Glomerular visceral epithelial cell (primary cell): ENCODE measurements at regions not wholly inside any gene's neighbourhood (a gene's known extent, or its start where the extent isn't known, plus 50 kb on each side); places are given as distances from the start of the nearest gene placed in this dataset.
A peak's percentile ranks its signal among the peaks of the same experiment; 100 is the strongest.
"Not testable (repeated sequence)": the region's sequence is repeated elsewhere in the genome, so short reads cannot be mapped to it uniquely, and the experiment has no call there.

Experiments
- DNase-seq: peaks from one replicate; pipeline ENCODE4 v3.0.0-alpha.2; 2016; ENCODE audit errors: extremely low spot score

DNA sequence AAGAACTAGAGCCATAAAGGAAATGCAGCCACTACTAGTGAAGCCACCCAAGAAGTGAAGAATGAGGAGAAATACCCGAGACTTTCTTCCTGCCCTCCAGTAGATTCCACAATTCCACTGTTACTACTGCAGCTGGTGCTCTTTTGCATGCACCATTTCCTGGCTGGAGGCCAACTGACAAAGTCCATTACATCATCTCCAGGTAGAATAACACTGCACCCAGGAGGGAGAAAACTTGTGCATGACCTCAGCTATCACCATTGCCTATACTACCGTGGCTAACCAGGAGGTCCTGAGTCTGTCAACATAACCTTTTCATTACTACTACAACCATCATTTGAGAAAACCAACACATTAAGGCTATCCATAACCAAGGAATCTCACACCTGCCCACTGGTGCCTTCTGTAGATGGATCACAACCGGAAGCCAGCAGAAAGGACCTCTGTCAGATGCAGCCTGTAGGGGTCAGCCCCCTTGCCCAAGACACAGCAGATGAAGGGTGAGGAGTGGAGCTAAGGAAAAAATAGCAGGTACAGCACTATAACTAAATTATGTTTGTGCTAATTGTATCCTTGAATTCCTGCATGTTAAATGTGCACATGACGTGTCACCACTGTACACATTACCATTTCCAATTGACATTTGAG is 200.8 kb upstream of the C2CD4B start:
- DNase-seq: peak; percentile 70

DNA sequence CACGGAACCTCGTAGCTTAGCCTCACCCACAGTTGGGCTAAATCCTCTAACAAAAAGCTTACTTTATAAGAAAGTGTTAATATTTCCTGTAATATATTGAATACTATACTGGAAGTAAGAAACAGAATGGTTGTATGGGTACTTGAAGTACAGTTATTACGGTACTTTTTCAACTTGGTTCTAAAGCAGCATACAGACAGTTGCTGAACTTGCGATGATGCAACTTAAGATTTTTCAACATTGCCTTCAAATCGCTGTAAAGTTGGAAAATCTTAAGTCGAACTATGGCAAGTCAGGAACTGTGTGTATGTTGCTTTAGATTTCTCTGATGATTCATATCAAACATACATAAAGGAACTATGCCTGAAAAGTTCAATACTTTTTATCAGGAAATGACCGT is 204.4 kb upstream of the C2CD4B start:
- no peak for DNase-seq

DNA sequence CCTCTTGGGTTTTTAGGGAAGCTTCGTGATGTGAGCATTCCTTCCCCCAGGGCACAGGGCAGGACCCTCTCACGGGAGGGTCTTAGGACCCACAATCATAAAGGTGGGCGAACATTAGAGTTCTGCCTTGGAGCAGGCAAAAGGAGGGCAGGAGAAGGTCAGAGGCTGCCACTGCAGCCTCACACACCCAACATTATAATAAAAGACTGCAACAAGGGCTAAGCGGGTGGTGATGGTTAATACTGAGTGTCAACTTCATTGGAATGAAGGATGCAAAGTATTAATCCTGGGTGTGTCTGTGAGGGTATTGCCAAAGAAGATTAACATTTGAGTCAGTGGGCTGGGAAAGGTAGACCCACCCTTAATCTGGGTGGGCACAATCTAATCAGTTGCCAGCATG is 206.6 kb upstream of the C2CD4B start:
- DNase-seq: not testable (repeated sequence)

DNA sequence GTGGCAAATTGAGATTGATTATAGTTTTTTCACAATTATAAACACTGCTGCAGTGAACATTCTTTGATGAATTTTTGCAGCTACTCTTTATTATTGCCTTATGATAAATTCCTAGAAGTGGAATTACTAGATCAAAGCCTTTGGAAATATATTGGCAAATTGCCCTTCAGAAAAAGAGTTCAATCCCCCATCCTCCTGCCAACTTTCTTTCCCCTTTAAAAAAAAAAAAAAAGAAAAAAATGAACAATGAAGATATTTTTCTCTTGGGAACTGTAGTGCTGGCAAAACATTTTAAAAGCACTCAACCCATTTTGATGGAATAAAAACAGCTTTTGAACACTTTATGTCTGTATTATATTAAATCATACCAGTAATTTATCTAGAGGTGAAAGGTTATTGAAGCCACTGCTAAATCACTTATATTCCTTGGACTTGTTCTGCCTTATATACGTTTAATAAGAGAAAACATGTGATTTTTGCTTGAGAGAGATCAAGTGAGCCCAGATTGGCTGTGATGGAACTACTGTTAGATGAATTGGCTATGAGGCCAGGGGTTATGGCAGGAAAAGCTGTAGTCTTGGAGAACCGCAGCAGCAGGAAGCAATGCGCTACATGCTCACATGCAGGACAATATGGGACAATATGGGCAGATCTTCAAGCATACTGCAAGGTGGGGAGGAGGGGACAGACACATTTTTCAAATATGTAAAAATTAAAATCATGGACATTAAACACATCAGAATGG is 212.8 kb upstream of the C2CD4B start:
- DNase-seq: no peak

DNA sequence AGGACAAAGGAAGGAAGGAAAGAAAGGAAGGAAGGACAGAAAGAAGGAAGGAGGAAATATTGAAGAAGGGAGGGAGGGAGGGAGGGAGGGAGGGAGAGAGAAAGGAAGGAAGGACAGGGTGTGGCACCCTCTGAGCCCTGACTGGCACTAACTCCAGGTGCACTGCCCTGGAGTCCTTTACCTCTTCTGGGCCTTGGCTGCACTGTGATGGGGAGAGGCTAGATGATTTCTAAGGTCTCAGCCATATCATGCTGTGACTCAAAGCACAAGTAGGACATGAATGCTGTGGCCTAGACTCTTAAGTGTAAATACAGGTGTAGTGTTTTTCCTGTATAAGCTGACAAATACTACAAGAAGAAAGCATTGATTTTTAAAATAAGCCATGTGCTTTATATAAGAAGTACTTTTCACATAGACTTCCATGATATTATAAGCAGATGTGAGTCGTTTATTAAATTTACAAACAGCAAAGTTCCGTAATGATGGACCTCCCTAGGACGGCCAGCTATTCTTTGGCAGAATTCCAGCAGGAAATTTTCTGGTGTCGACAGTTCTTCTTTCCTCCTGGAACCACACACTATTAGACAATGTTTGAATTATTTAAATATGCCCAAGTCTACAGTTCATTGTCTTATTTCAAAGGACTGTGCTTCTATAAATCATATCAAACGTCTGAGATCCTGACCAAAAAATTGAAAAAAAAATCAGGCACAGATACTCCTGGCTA is 213.8 kb upstream of the C2CD4B start:
- no peak for DNase-seq

DNA sequence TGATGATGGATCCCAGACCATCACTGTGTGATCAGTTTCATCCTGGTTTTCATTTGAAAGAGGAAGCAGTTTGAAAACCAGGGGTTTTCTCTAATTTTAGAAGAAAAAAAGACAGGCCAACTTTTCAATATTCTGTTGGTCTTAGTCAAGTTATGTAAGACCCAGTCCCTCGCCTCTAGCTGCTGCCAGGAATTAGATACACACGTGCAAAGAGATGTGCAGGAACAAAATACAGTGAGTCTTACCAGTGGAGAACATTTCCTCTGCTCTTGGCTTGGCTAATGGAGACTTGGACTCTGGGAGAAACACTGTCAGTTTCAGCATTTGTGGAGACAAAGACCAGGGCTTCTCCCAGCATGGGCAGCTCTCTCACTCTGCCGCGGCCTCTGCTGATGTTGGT is 214.9 kb upstream of the C2CD4B start:
- no peak for DNase-seq

DNA sequence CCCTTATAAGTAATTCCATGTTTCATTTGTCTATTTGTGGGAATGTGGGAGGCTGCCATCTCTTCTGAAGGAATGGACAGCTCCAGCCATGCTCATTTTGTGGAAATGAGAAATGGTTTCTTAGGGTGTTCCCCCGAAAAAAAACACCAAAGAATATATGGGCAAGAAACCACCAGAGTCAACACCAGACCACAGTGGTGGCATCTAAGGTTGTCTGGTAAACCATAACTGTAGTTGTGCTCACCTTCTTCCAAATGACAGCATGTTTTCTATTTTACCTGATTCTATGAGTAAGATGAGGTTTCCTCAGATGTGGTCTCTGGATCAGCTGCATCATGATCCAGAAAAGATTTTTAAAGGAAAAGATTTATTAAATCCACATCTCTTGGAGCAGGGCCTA is 217.0 kb upstream of the C2CD4B start:
- no peak for DNase-seq

DNA sequence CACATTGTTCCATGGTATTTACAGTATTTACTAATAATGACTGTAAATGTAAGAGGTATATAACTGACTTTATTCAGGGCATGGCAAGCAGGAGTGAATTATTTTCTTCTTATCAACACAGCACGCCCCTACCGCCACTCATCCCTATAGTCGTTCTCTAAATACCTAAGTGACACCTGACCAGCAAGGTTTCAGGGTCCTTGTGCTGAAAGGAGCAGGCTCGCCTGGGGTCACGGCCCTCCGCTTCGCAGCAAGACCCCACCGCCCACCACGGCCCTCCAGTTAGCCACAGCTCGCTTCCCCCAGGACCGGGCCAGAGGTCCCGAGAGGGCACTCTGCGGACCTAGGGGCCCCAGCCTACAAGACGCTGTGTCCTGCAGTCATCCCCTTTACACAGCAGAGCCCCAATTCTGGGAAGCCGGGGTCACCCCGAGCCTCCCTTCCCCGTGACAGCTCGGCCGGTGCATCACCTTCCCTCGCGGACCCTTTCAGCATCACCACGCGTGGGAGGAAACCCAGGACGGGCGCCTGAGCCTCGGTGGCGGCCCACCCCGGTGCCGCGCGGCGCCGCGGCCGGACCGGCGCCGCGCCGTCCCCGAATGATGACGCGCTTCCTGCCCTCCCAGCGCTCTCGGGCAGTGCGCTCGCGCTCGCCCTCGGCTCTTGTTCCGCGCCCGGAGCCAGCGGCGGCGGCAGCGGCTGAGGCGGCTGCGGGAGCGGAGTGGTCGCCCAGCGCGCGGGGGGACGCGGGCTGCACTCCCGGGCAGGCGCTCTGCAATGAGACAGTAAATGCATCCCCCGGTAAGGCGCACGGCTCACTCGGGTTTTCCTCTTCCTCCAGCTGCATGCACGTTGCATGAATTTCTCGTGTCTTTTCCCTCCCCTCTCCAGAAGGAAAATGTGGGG is 225.1 kb upstream of the C2CD4B start, which contains the start of gene TLN2:
TSS of gene TLN2 (plus strand) at position 666 of the 906 bp plus-strand sequence.
- peak; percentile 72 for DNase-seq

DNA sequence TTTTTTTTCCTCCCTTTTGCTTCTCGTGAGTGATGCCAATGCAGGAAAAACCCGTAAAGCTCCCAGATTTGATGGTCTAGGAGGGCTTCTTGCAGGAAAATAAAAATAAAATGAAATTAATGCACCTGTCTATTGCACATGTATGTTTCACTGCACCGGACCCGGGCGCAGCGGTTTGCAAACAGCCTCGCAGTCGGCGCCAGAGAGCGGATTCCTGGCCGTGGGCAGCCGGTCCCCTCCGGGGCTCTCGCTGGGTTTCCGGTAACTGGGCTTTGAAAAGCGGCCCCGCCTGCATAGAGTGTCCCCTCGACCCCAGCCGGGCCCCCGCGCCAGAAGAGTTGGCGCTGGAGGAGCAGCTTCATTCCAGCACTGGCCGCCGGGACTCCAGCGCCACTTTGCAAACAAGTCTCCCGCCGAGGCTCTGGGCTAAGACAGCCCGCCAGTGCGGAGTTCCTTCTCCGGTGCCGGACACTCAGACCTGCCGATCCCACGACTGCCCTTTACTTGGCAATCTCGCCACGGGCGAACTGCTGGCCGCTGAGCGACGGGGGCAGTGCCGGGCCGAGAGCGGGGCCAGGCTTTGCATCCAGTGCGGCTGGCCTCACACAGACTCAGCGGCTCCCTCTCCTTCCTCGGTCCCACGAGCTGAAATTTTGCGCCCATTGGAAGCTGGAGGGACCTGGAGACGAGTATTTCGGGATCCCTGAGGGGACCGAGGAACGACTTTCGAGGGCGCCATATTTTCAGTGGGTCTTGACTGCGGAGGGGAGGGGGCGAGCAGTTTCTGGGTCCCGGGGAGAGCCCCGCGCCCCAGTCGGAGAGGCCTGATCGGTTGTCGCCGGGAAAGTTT is 225.9 kb upstream of the C2CD4B start:
- peak; percentile 44 for DNase-seq

DNA sequence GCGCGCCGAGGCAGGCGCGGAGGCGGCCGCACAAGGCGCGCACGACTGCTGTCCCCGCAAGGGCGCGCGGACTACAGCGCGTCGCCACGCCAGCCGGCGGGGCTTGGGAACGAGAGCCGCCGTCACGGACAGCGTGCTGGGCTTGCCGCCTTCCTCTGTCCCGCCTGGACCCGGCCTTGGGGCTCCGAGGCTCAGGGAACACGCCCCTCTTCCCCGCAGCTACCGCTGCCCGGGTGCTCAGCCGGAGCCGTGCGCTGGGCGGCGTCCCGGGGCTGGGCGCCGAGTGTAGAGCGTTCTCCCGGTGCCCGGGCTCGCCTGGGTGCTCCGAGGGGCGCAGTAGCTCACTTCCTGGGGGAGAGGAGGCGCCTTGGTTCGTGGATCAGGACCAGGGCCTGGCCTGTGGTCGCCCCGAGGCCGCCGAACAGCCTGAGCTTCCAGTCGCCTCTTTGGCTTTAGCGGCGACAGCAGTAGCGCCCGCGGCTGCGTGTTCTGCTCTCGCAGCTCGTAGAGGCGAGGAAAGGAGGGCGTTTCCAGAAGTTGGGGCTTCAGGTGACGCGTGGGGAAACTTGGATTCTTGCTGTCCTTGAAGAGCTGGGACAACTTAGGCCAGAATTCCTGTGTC is 226.7 kb upstream of the C2CD4B start:
- peak; percentile 50 for DNase-seq

DNA sequence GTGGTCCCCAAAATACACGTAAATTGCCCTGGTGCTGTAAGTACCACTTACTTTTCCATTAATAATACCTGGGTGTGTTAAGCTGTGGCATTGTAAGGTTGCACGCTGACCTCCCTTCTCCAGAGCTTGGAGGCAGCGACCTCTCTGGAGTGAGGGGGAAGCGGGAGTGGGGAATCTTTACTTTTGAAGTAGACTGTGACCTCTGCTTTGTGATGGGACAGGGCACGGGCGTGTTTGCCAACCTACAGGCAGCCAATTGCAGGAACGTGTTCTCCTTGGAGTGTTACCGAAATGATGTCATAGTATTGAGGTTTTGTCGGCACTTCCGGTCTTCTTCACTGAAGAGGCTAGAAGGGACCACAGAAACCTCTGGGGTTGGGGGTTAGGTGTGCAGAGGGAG is 227.3 kb upstream of the C2CD4B start:
- peak; percentile 65 for DNase-seq

DNA sequence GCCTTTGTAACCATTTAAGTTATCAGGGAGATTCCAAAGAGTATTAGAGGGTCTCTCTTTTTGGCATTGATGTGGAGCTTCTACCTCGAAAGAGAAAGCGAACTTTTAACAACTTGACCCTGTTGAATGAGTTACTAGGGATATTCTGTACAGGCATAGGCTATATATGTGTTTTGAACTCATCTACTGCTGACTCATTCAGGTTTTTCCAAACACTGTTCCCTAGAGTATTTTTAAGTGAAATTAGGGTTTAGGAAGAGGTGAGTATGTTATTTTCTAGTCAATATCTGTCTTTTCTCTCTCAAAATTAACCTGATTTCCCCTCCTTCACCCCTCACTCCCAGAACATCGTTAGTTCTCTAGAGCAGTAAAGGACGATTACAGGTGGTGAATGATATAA is 228.1 kb upstream of the C2CD4B start:
- no peak for DNase-seq

DNA sequence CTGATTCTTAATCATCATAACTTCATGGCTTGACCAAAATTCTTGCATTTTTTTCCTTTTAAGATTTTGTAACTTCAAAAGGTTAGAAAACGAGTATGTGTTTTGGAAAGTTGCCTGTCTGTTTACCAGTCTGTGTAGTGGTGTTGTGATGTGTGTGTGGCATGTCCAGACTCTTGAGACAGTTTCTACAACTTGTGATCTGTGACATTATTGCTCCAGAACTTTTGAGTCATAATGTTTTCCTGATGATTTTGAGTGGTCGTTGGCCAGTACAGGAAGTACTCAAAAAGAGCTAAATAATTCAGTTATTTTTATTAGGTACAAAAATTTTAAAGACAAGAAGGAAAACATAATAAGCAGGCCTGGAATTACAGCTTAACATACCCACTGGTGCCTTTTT is 229.0 kb upstream of the C2CD4B start:
- no peak for DNase-seq

DNA sequence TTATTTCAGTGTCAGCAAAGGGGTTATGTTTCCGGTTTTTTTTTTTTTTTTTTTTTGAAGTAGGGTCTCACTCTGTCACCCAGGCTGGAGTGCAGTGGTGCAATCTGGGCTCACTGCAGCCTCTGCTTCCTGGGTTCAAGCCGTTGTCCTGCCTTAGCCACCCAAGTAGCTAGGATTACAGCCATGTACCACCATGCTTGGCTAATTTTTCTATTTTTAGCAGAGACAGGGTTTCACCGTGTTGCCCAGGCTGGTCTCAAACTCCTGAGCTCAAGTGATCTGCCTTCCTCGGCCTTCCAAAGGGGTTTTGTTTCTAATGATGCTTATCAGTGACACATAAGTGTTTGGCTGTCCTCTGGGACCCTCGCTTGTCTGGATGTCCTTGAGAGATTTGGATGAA is 235.7 kb upstream of the C2CD4B start:
- DNase-seq: no peak

DNA sequence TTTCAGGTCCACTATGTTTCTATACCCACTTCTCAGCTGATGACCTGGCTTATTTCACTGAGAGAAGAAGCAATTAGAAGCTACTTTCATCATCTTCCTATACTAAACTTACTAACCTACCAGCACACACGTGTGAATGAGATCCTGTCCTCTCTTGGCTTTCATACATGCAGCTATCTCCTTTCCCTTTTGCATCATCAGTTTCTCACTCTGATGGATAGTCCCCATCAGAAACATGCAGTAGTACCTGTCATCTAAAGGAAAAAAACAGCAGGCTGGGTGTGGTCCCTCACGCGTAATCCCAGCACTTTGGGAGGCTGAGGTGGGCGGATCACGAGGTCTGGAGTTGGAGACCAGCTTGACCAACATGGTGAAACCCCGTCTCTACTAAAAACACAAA is 237.6 kb upstream of the C2CD4B start:
- DNase-seq: no peak

DNA sequence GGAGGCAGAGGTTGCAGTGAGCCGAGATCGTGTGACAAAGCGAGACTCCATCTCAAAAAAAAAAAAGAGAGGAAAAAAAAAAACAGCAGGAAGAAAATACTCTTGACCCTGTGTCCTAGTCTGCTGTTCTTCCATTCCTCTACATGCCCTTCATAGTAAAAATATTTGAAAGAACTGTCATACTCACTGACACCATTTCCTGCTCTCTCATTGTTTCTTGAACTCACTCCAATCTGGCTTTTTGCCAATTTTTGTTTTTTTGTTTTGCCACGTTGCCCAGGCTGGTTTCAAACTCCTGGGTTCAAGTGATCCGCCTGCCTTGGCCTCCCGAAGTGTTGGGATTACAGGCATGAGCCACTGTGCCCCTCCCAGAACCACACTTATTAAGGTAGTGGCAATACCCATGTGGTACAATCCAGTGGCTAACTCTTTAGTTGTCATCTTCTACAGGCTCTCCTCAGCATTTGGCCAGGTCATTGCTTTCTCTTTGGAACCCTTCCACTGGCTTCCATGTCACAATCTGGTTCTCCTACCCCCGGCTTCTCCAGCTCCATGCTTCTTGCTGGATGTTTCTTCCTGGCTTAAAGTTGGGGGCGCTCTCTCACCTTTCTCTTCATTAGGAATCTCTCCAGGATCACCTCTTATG is 238.2 kb upstream of the C2CD4B start:
- DNase-seq: peak; percentile 37

DNA sequence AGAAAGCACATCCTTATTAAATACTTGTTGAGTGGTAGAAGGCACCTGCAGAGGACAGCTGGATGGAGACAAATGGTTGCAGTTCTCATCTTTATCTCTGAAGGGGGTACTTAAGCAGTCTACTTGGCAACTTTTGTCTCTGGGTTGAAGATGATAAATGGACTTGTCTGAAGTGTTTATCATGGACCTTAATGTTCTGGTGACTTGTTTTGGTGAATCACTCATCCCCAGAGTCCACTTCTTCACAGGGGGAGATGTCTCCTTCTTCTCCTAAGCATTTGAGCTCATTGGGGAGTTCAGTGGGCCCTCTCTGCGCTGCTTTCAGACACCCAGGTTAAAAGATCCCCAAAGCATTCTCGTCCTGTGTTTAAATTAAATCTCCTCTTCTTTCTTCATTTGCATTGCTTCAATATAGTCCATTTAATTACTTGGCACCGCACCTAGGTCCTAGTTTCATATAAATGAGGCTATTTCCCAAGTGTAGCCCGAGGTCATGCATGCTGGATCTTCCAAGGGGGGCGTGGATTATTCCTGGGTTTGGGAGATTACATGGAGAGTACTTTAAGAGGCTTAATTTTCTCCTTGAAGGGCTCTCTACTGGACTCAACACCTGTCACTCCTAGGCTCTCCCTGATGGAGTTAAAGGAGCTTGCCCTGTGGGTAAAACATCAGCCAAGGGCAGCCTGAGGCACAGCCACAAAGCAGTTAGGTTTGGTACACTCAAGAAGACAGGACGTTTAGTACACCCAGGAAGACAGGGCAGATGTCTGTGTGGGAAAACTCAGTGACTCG is 239.3 kb upstream of the C2CD4B start:
- DNase-seq: no peak

DNA sequence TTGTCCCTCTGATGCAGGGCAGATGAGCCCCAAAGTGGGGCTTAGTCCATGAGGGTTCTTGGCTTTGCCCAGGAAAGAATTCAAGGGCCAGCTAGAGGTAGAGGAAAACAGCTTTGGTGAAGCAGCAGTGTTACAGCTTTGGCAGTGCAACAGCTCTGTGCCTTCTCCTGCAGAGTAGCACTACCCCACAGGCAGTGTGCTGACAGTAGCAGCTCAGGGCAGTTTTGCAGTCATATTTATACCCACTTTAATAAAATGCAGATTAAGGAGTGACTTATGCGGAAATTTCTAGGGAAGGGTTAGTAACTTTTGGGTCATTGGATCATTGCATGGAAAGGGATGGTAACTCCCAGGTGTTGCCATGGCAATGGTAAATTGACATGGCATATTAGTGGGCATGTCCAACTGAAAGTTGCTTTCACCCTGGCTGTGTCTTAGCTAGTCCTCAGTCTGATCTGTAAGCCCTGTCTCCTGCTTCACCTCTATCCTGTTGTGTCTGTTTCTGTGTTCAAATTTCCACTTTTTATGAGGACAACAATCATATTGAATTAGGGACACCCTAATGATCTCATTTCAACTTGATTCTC is 241.3 kb upstream of the C2CD4B start:
- DNase-seq: no peak

DNA sequence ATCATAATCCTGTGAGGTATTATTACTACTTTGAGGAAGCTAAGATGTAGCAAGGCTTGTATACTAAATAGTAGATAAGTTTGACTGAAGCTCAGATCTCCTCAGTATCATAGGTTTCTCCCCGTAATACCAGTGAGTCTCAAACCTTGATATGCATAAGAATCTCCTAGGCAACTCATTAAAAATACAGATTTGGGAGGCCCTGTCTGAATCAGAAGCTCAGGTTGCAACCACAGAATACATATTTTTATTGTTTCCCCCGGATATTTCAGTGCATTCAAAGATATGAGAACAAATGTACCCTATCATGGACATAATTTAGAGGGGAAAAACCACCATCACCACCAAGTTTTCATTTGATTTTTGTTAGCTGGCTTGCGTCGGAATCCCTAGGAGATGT is 242.1 kb upstream of the C2CD4B start:
- DNase-seq: no peak
